SK-N-SH (cell line): ENCODE measurements at regions not wholly inside any gene's neighbourhood (a gene's known extent, or its start where the extent isn't known, plus 50 kb on each side); places are given as distances from the start of the nearest gene placed in this dataset.

Source experiments
- CHD2 ChIP-seq: fragments of 150-350 bp; IDR thresholded peaks from 2 replicates; pipeline ENCODE4 v1.6.1; 2018; ENCODE audit warnings: low read length; ENCODE audit not compliant: partially characterized antibody
- CTCF ChIP-seq: fragments of 200-600 bp; sonication (generic); IDR thresholded peaks from 2 replicates; pipeline ENCODE4 v1.6.1; 2017; ENCODE audit warnings: antibody characterized with exemption, mild to moderate bottlenecking, moderate library complexity
- ELF1 ChIP-seq: IDR thresholded peaks from 2 replicates; pipeline ENCODE4 v1.4.0; 2012
- EP300 ChIP-seq, 2 experiments: IDR thresholded peaks; 2 replicates each; pipeline versions ENCODE4 v1.4.0 to v1.6.1; 2012; ENCODE audit warnings: borderline replicate concordance in 1 of 2, low read depth in 1 of 2, low read length in 1 of 2
- EZH2phosphoT487 ChIP-seq: fragments of 200-600 bp; sonication (generic); IDR thresholded peaks from 2 replicates; pipeline ENCODE4 v1.6.1; 2017; ENCODE audit warnings: low read depth, mixed run types, mild to moderate bottlenecking, antibody characterized with exemption, moderate library complexity, borderline replicate concordance
- FOSL2 ChIP-seq: IDR thresholded peaks from 2 replicates; pipeline ENCODE4 v1.4.0; 2012; ENCODE audit warnings: low read depth, mild to moderate bottlenecking, moderate library complexity, borderline replicate concordance
- FOXJ3 ChIP-seq: sonication (generic); formaldehyde crosslinking; IDR thresholded peaks from 2 replicates; pipeline ENCODE4 v1.5.1; 2020; ENCODE audit warnings: mild to moderate bottlenecking, missing genetic modification reagents
- GABPA ChIP-seq: IDR thresholded peaks from 2 replicates; pipeline ENCODE4 v1.4.0; 2012; ENCODE audit warnings: low read depth, mild to moderate bottlenecking
- IRF3 ChIP-seq: fragments of 150-350 bp; IDR thresholded peaks from 2 replicates; pipeline ENCODE4 v1.6.1; 2016; ENCODE audit warnings: mild to moderate bottlenecking, low read depth, low read length
- MAX ChIP-seq: IDR thresholded peaks from 2 replicates; pipeline ENCODE4 v1.4.0; 2012; ENCODE audit warnings: low read depth
- MEF2A ChIP-seq: IDR thresholded peaks from 2 replicates; pipeline ENCODE4 v1.4.0; 2012; ENCODE audit warnings: low read depth, borderline replicate concordance
- NFIC ChIP-seq: IDR thresholded peaks from 2 replicates; pipeline ENCODE4 v1.4.0; 2012; ENCODE audit warnings: borderline replicate concordance
- NRF1 ChIP-seq: IDR thresholded peaks from 2 replicates; pipeline ENCODE4 v1.6.1; 2012; ENCODE audit warnings: low read depth, mild to moderate bottlenecking, low read length
- POLR2AphosphoS5 ChIP-seq: IDR thresholded peaks from 2 replicates; pipeline ENCODE4 v1.6.1; 2012; ENCODE audit warnings: low read depth, low read length
- RAD21 ChIP-seq: IDR thresholded peaks from 2 replicates; pipeline ENCODE4 v1.6.1; 2012; ENCODE audit warnings: mild to moderate bottlenecking, low read length
- REST ChIP-seq: IDR thresholded peaks from 2 replicates; pipeline ENCODE4 v1.6.1; 2012; ENCODE audit warnings: mild to moderate bottlenecking, low read depth, low read length, moderate library complexity
- RFX5 ChIP-seq: IDR thresholded peaks from 2 replicates; pipeline ENCODE4 v1.6.1; 2012; ENCODE audit warnings: mild to moderate bottlenecking, improper control_type of control experiment, low read length
- RXRA ChIP-seq: IDR thresholded peaks from 2 replicates; pipeline ENCODE4 v1.4.0; 2012; ENCODE audit warnings: low read depth, mild to moderate bottlenecking, borderline replicate concordance
- SMC3 ChIP-seq: IDR thresholded peaks from 2 replicates; pipeline ENCODE4 v1.6.1; 2012; ENCODE audit warnings: low read depth, low read length, improper control_type of control experiment
- TAF1 ChIP-seq: IDR thresholded peaks from 2 replicates; pipeline ENCODE4 v1.6.1; 2012; ENCODE audit warnings: low read depth, mild to moderate bottlenecking, low read length, moderate library complexity, borderline replicate concordance
- TCF12 ChIP-seq: IDR thresholded peaks from 2 replicates; pipeline ENCODE4 v1.4.0; 2012
- USF1 ChIP-seq: IDR thresholded peaks from 2 replicates; pipeline ENCODE4 v1.4.0; 2012; ENCODE audit warnings: low read depth, borderline replicate concordance
- USF2 ChIP-seq: fragments of 150-350 bp; IDR thresholded peaks from 2 replicates; pipeline ENCODE4 v1.6.1; 2017; ENCODE audit warnings: antibody characterized with exemption, low read length, low read depth, borderline replicate concordance
- YY1 ChIP-seq: IDR thresholded peaks from 2 replicates; pipeline ENCODE4 v1.4.0; 2012; ENCODE audit warnings: low read depth, mild to moderate bottlenecking
- ZBTB33 ChIP-seq: IDR thresholded peaks from 2 replicates; pipeline ENCODE4 v1.4.0; 2012; ENCODE audit warnings: low read depth, borderline replicate concordance

- no peak for TF ChIP-seq REST
- peak; percentile 91 for TF ChIP-seq TCF12
- no peak for TF ChIP-seq FOSL2
- TF ChIP-seq SMC3 = no peak
- TF ChIP-seq RXRA = 0 out of 2 replicates have a peak, but pooled peaks have one; percentile 34
- no peak for TF ChIP-seq IRF3
- TF ChIP-seq CTCF = no peak
- no peak for TF ChIP-seq RAD21
- no peak for TF ChIP-seq MAX
- TF ChIP-seq RFX5 = no peak
- TF ChIP-seq YY1 = no peak
- TF ChIP-seq EP300 (IDR thresholded peaks at IDR 0.05; ENCODE audit: borderline replicate concordance in 1 of 2, low read depth in 1 of 2, low read length in 1 of 2) = peak in 1 of 2 experiments; percentile 54; a peak in 1 of 4 replicates
- no peak for TF ChIP-seq ZBTB33
- no peak for TF ChIP-seq MEF2A
- no peak for TF ChIP-seq NRF1
- no peak for TF ChIP-seq USF1
- TF ChIP-seq ELF1 = no peak
- no peak for TF ChIP-seq TAF1
- TF ChIP-seq FOXJ3 (CRISPR knock-in tag) = no peak
- TF ChIP-seq USF2 = no peak
- TF ChIP-seq NFIC = no peak
- no peak for TF ChIP-seq EZH2phosphoT487
- no peak for TF ChIP-seq CHD2
- peak; percentile 48; the same call in 1 of the 2 replicates for TF ChIP-seq POLR2AphosphoS5
- TF ChIP-seq GABPA = no peak
These were observed 391.0 kb upstream of the RARB start (continued) for GRCh38 chr3:25037049-25037547.
